Loucy (cell line): ENCODE measurements at regions not wholly inside any gene's neighbourhood (a gene's known extent, or its start where the extent isn't known, plus 50 kb on each side); places are given as distances from the start of the nearest gene placed in this dataset.

Source experiments
- H2AFZ ChIP-seq: fragments of 200-600 bp; sonication (generic); 2 replicates; pipeline ENCODE4 v1.6.0; 2016; ENCODE audit warnings: antibody characterized with exemption, mild to moderate bottlenecking, low read length, moderate library complexity
- H3F3A ChIP-seq: fragments of 200-600 bp; 2 replicates; pipeline ENCODE4 v1.6.0; 2016; ENCODE audit warnings: antibody characterized with exemption, low read depth, mild to moderate bottlenecking
- H3K27me3 ChIP-seq: fragments of 200-600 bp; sonication (generic); 2 replicates; pipeline ENCODE4 v1.6.1; 2014; ENCODE audit warnings: low read length, mild to moderate bottlenecking; ENCODE audit not compliant: insufficient read depth, poor library complexity, severe bottlenecking
- H3K36me3 ChIP-seq: fragments of 200-600 bp; sonication (generic); 2 replicates; pipeline ENCODE4 v1.6.1; 2016; ENCODE audit warnings: low read length; ENCODE audit not compliant: insufficient read depth
- H3K4me1 ChIP-seq: fragments of 200-600 bp; sonication (generic); 2 replicates; pipeline ENCODE4 v1.5.1; 2014; ENCODE audit warnings: low read length, mild to moderate bottlenecking; ENCODE audit not compliant: insufficient read depth, poor library complexity, severe bottlenecking
- H3K4me2 ChIP-seq: fragments of 200-600 bp; sonication (generic); 2 replicates; pipeline ENCODE4 v1.6.0; 2014; ENCODE audit warnings: antibody characterized with exemption, low read length, low read depth, mild to moderate bottlenecking; ENCODE audit not compliant: poor library complexity, severe bottlenecking
- H3K4me3 ChIP-seq: fragments of 200-600 bp; sonication (generic); 2 replicates; pipeline ENCODE4 v1.5.1; 2014; ENCODE audit warnings: low read length, mild to moderate bottlenecking, mixed read lengths; ENCODE audit not compliant: poor library complexity, severe bottlenecking
- H3K79me2 ChIP-seq: fragments of 200-600 bp; sonication (generic); 2 replicates; pipeline ENCODE4 v1.6.1; 2014; ENCODE audit warnings: low read length; ENCODE audit not compliant: insufficient read depth
- H3K9ac ChIP-seq: fragments of 200-600 bp; sonication (generic); 2 replicates; pipeline ENCODE4 v1.6.0; 2014; ENCODE audit warnings: mild to moderate bottlenecking, low read depth, low read length, moderate library complexity; ENCODE audit not compliant: poor library complexity, severe bottlenecking
- H3K9me2 ChIP-seq: fragments of 200-600 bp; sonication (generic); replicated peaks from 2 replicates; pipeline ENCODE4 v1.6.1; 2016; ENCODE audit warnings: low read depth, low read length, mixed read lengths
- H3K9me3 ChIP-seq: fragments of 200-600 bp; sonication (generic); 2 replicates; pipeline ENCODE4 v1.6.1; 2014; ENCODE audit warnings: mild to moderate bottlenecking, antibody characterized with exemption, low read length, low read depth; ENCODE audit not compliant: insufficient read depth
- H4K20me1 ChIP-seq: fragments of 200-600 bp; sonication (generic); 2 replicates; pipeline ENCODE4 v1.6.0; 2014; ENCODE audit warnings: antibody characterized with exemption, low read length, mild to moderate bottlenecking; ENCODE audit not compliant: insufficient read depth, poor library complexity, severe bottlenecking
- CTCF ChIP-seq: fragments of 200-600 bp; sonication (generic); conservative IDR thresholded peaks from 2 replicates; pipeline ENCODE4 v1.5.1; 2014; ENCODE audit warnings: mild to moderate bottlenecking, antibody characterized with exemption, low read length
- EZH2phosphoT487 ChIP-seq: fragments of 200-600 bp; IDR thresholded peaks from 2 replicates; pipeline ENCODE4 v1.6.1; 2018; ENCODE audit warnings: antibody characterized with exemption, mild to moderate bottlenecking, moderate library complexity, borderline replicate concordance

GRCh38 chr1:229111703-229112319 is 159.1 kb upstream of the RAB4A start:
- Histone ChIP-seq H3K36me3 (no peaks in the 10 kb centered on the region), H3K4me1 (no peaks in the 10 kb centered on the region), H2AFZ (no peak overlapping the region), H3K9ac (no peak overlapping the region), H3K27me3 (no peaks in the 10 kb centered on the region), H3K4me3 (no peak overlapping the region), H3F3A (no peaks in the 10 kb centered on the region), H3K9me2 (no peaks in the 10 kb centered on the region), H3K9me3 (no peaks in the 10 kb centered on the region), H4K20me1 (no peaks in the 10 kb centered on the region), H3K4me2 (no peak overlapping the region), H3K79me2 (no peaks in the 10 kb centered on the region)
- TF ChIP-seq CTCF: no peak
- TF ChIP-seq EZH2phosphoT487: no peak

- H3K27me3 ChIP-seq: no peaks in the 10 kb centered on the region
- no peaks in the 10 kb centered on the region for H3K9me2 ChIP-seq
- no peak overlapping the region for H3K4me3 ChIP-seq
- H3K4me1 ChIP-seq: no peaks in the 10 kb centered on the region
- no peaks in the 10 kb centered on the region for H3K9me3 ChIP-seq
- TF ChIP-seq EZH2phosphoT487 (no peak), CTCF (no peak)
- no peak overlapping the region for H3K9ac ChIP-seq
- no peaks in the 10 kb centered on the region for H3K79me2 ChIP-seq
- H3F3A ChIP-seq: no peaks in the 10 kb centered on the region
- no peak overlapping the region for H3K4me2 ChIP-seq
- H2AFZ ChIP-seq: no peak overlapping the region
- no peaks in the 10 kb centered on the region for H3K36me3 ChIP-seq
- no peaks in the 10 kb centered on the region for H4K20me1 ChIP-seq
Observed at GRCh38 chr1:229112832-229113548, 157.9 kb upstream of the RAB4A start.

GRCh38 chr1:229114315-229114714 is 156.6 kb upstream of the RAB4A start:
- Histone ChIP-seq H3K4me1 (no peaks in the 10 kb centered on the region), H3K4me2 (no peak overlapping the region)

More at GRCh38 chr1:229114315-229114714, 156.6 kb upstream of the RAB4A start:
- Histone ChIP-seq H3K9me2 (no peaks in the 10 kb centered on the region), H3K9me3 (no peaks in the 10 kb centered on the region), H3F3A (no peaks in the 10 kb centered on the region), H3K27me3 (no peaks in the 10 kb centered on the region), H4K20me1 (no peaks in the 10 kb centered on the region), H3K9ac (no peak overlapping the region), H3K79me2 (no peaks in the 10 kb centered on the region), H2AFZ (no peak overlapping the region), H3K4me3 (no peak overlapping the region), H3K36me3 (no peaks in the 10 kb centered on the region)
- no peak for TF ChIP-seq CTCF
- no peak for TF ChIP-seq EZH2phosphoT487
